Esophagus muscularis mucosa (tissue), 4 donors: ENCODE measurements at regions not wholly inside any gene's neighbourhood (a gene's known extent, or its start where the extent isn't known, plus 50 kb on each side); places are given as distances from the start of the nearest gene placed in this dataset.
"Not testable (repeated sequence)": the region's sequence is repeated elsewhere in the genome, so short reads cannot be mapped to it uniquely, and the experiment has no call there.

ENCODE experiments used
- DNase-seq: peaks from one replicate; pipeline ENCODE4 v3.0.0-alpha.2; 2017; ENCODE audit errors: extremely low spot score
- H3K27ac ChIP-seq, 4 donors: fragments of 200-600 bp; sonication (generic); replicated peaks in 1 of 4; 1 replicate in 3 of 4; 2 replicates in 1 of 4; pipeline ENCODE4 v1.5.1; 2016 to 2019; ENCODE audit warnings: mild to moderate bottlenecking in 1 of 4
- H3K27me3 ChIP-seq, 4 donors: fragments of 200-600 bp; sonication (generic); one replicate each; pipeline versions ENCODE4 v1.5.1 to v1.6.0; 2016 to 2019
- H3K36me3 ChIP-seq, 4 donors: fragments of 200-600 bp; sonication (generic); one replicate each; pipeline ENCODE4 v1.5.1; 2016 to 2019
- H3K4me1 ChIP-seq, 4 donors: fragments of 200-600 bp; sonication (generic); one replicate each; pipeline ENCODE4 v1.5.1; 2016 to 2019
- H3K4me3 ChIP-seq, 4 donors: fragments of 200-600 bp; sonication (generic); 1 replicate in 2 of 4; 2 replicates in 2 of 4; pipeline ENCODE4 v1.5.1; 2016 to 2019; ENCODE audit warnings: mild to moderate bottlenecking in 4 of 4, moderate library complexity in 1 of 4
- H3K9me3 ChIP-seq, 4 donors: fragments of 200-600 bp; sonication (generic); 1 replicate in 3 of 4; 2 replicates in 1 of 4; pipeline ENCODE4 v1.5.1; 2016 to 2019
- CTCF ChIP-seq, 3 experiments: fragments of 200-600 bp in 2 of 3; fragments of 450-650 bp in 1 of 3; sonication (generic) in 2 of 3; IDR thresholded peaks; one replicate each; pipeline ENCODE4 v1.5.1; 2017 to 2019; ENCODE audit warnings: antibody characterized with exemption in 3 of 3, mild to moderate bottlenecking in 2 of 3, moderate library complexity in 1 of 3
- EP300 ChIP-seq: sonication (generic); formaldehyde crosslinking; IDR thresholded peaks from one replicate; pipeline ENCODE4 v1.6.1; 2017; ENCODE audit warnings: antibody characterized with exemption
- POLR2A ChIP-seq: fragments of 450-650 bp; IDR thresholded peaks from one replicate; pipeline ENCODE4 v1.6.1; 2017; ENCODE audit warnings: antibody characterized with exemption, moderate library complexity, mild to moderate bottlenecking, low read depth
- POLR2AphosphoS5 ChIP-seq, 2 donors: sonication (generic); formaldehyde crosslinking; IDR thresholded peaks; one replicate each; pipeline ENCODE4 v1.6.1; 2017; ENCODE audit warnings: antibody characterized with exemption in 2 of 2
- WGBS: methylation state at CpG from one replicate; pipeline ENCODE4 v1.1.5; 2018; 5-methylcytosine and 5-hydroxymethylcytosine counted together
- intact Hi-C: fragments of 100-400 bp; cut with DNase I; formaldehyde crosslinking; loops from one replicate; pipeline ENCODE4 v1.15.1; 2023

- intact Hi-C loops, result no loop called here
- Histone ChIP-seq H3K9me3 (no peaks in the 10 kb centered on the region), H3K36me3 (no peaks in the 10 kb centered on the region), H3K4me1 (no peaks in the 10 kb centered on the region), H3K4me3 (no peak overlapping the region), H3K27me3 (no peaks in the 10 kb centered on the region), H3K27ac (no peak overlapping the region)
- TF ChIP-seq POLR2A (no peak), POLR2AphosphoS5 (IDR thresholded peaks at IDR 0.05) (no peak), EP300 (no peak), CTCF (IDR thresholded peaks at IDR 0.05) (no peak)
- WGBS, result 81% methylated on average over 3 of the region's 3 CpGs
- no peak for DNase-seq
Observed at GRCh38 chr9:106218427-106218826, 524.1 kb downstream of the TMEM38B start.

- DNase-seq, result no peak
- intact Hi-C loops, result no loop called here
- no peaks in the 10 kb centered on the region for H3K36me3 ChIP-seq
- TF ChIP-seq CTCF (IDR thresholded peaks at IDR 0.05) (no peak), POLR2A (no peak), EP300 (no peak), POLR2AphosphoS5 (IDR thresholded peaks at IDR 0.05) (no peak)
- WGBS, result 88% methylated on average over 3 of the region's 3 CpGs
- no peaks in the 10 kb centered on the region for H3K9me3 ChIP-seq
- no peak overlapping the region for H3K4me3 ChIP-seq
- no peaks in the 10 kb centered on the region for H3K4me1 ChIP-seq
- no peaks in the 10 kb centered on the region for H3K27me3 ChIP-seq
- H3K27ac ChIP-seq, result no peak overlapping the region
Observed at GRCh38 chr9:106218854-106219253, 524.5 kb downstream of the TMEM38B start.

GRCh38 chr9:106220415-106220814 lies 526.1 kb downstream of the TMEM38B start:
- no peak overlapping the region for H3K27ac ChIP-seq
- WGBS, result 88% methylated on average over 5 of the region's 5 CpGs
- H3K36me3 ChIP-seq, result no peaks in the 10 kb centered on the region
- intact Hi-C loops, result no loop called here
- no peaks in the 10 kb centered on the region for H3K4me1 ChIP-seq
- H3K4me3 ChIP-seq, result no peak overlapping the region
- no peaks in the 10 kb centered on the region for H3K9me3 ChIP-seq
- H3K27me3 ChIP-seq, result no peaks in the 10 kb centered on the region
- no peak for DNase-seq
- TF ChIP-seq EP300 (no peak), CTCF (IDR thresholded peaks at IDR 0.05) (no peak), POLR2AphosphoS5 (IDR thresholded peaks at IDR 0.05) (no peak), POLR2A (no peak)

- TF ChIP-seq POLR2A, result no peak
- TF ChIP-seq CTCF (IDR thresholded peaks at IDR 0.05), result no peak
- TF ChIP-seq POLR2AphosphoS5 (IDR thresholded peaks at IDR 0.05), result no peak
- TF ChIP-seq EP300, result no peak
- H3K36me3 ChIP-seq, result no peaks in the 10 kb centered on the region
- WGBS, result 55% methylated on average over 3 of the region's 3 CpGs
- H3K4me1 ChIP-seq, result peaks cover 0 to 9% (median 4%) of the 10 kb centered on the region in 4 donors
- H3K9me3 ChIP-seq, result no peaks in the 10 kb centered on the region
- H3K4me3 ChIP-seq, result no peak overlapping the region
- DNase-seq, result no peak
- H3K27ac ChIP-seq, result no peak overlapping the region
- no peaks in the 10 kb centered on the region for H3K27me3 ChIP-seq
- intact Hi-C loops, result no loop called here
Observed at GRCh38 chr9:106228861-106229260, 534.5 kb downstream of the TMEM38B start.

GRCh38 chr9:106233116-106233515 lies 538.8 kb downstream of the TMEM38B start:
- no peak overlapping the region for H3K27ac ChIP-seq
- H3K4me1 ChIP-seq, result peaks cover 0 to 9% (median 4%) of the 10 kb centered on the region in 4 donors
- peaks cover 0 to 9% (median 3%) of the 10 kb centered on the region in 4 donors for H3K9me3 ChIP-seq
- H3K36me3 ChIP-seq, result no peaks in the 10 kb centered on the region
- no peak overlapping the region for H3K4me3 ChIP-seq
- no peaks in the 10 kb centered on the region for H3K27me3 ChIP-seq
- DNase-seq, result no peak
- TF ChIP-seq POLR2AphosphoS5 (IDR thresholded peaks at IDR 0.05) (no peak), CTCF (IDR thresholded peaks at IDR 0.05) (no peak), EP300 (no peak), POLR2A (no peak)
- intact Hi-C loops, result no loop called here

- H3K4me1 ChIP-seq, H3K4me3 ChIP-seq, H3K27me3 ChIP-seq, H3K27ac ChIP-seq, DNase-seq, H3K9me3 ChIP-seq, intact Hi-C loops, H3K36me3 ChIP-seq: not testable (repeated sequence)
- 95% methylated on average over 10 of the region's 10 CpGs for WGBS
Observed at GRCh38 chr9:106260908-106261307, 566.6 kb downstream of the TMEM38B start.
